Endodermal cell (in vitro differentiated cells): ENCODE measurements at regions not wholly inside any gene's neighbourhood (a gene's known extent, or its start where the extent isn't known, plus 50 kb on each side); places are given as distances from the start of the nearest gene placed in this dataset.

ENCODE experiments used
- DNase-seq: peaks from one replicate; pipeline ENCODE4 v3.0.0-alpha.2; 2017
- H3K27ac ChIP-seq: 2 replicates; pipeline ENCODE4 v1.5.1; 2013; ENCODE audit warnings: mild to moderate bottlenecking, low read depth, low read length, moderate library complexity
- H3K27me3 ChIP-seq: 2 replicates; pipeline ENCODE4 v1.6.1; 2013; ENCODE audit warnings: mild to moderate bottlenecking, low read length, moderate library complexity; ENCODE audit not compliant: insufficient read depth, control insufficient read depth, poor library complexity, severe bottlenecking
- H3K36me3 ChIP-seq: 2 replicates; pipeline ENCODE4 v1.7.0; 2013; ENCODE audit warnings: mild to moderate bottlenecking, low read length, moderate library complexity; ENCODE audit not compliant: control insufficient read depth, insufficient read depth
- H3K4me1 ChIP-seq: one replicate; pipeline ENCODE4 v1.7.0; 2013; ENCODE audit warnings: low read length; ENCODE audit not compliant: control insufficient read depth, insufficient read depth
- H3K4me3 ChIP-seq: 2 replicates; pipeline ENCODE4 v1.5.1; 2013; ENCODE audit warnings: mild to moderate bottlenecking, low read length, moderate library complexity
- H3K9ac ChIP-seq: 2 replicates; pipeline ENCODE4 v1.6.1; 2013; ENCODE audit warnings: mild to moderate bottlenecking, low read length, moderate library complexity; ENCODE audit not compliant: poor library complexity, severe bottlenecking; ENCODE audit errors: extremely low read depth
- H3K9me3 ChIP-seq: 2 replicates; pipeline ENCODE4 v1.6.1; 2013; ENCODE audit warnings: mild to moderate bottlenecking, low read length, moderate library complexity; ENCODE audit not compliant: control insufficient read depth
- H3K27ac Mint-ChIP-seq: 2 replicates; pipeline ENCODE4 v1.8.0; 2020; ENCODE audit warnings: mixed read lengths
- H3K27me3 Mint-ChIP-seq: 2 replicates; pipeline ENCODE4 v1.8.0; 2021; ENCODE audit warnings: mild to moderate bottlenecking, mixed read lengths; ENCODE audit not compliant: insufficient read depth
- H3K36me3 Mint-ChIP-seq: 2 replicates; pipeline ENCODE4 v1.8.0; 2020; ENCODE audit warnings: low read depth, mixed read lengths
- H3K4me1 Mint-ChIP-seq: 2 replicates; pipeline ENCODE4 v1.8.0; 2020; ENCODE audit warnings: mixed read lengths
- H3K4me3 Mint-ChIP-seq: 2 replicates; pipeline ENCODE4 v1.8.0; 2020; ENCODE audit warnings: mild to moderate bottlenecking, moderate library complexity, mixed read lengths
- H3K9me3 Mint-ChIP-seq: 2 replicates; pipeline ENCODE4 v1.8.0; 2020; ENCODE audit warnings: mild to moderate bottlenecking, mixed read lengths
- CTCF ChIP-seq: fragments of 200-600 bp; sonication (generic); conservative IDR thresholded peaks from 2 replicates; pipeline ENCODE4 v1.5.0; 2021; ENCODE audit warnings: antibody characterized with exemption, mild to moderate bottlenecking
- WGBS, 2 experiments: methylation state at CpG; one replicate each; pipeline versions ENCODE4 v1.1.5 to v1.1.7; 2013; ENCODE audit warnings: missing lambda C conversion rate in 2 of 2, mixed read lengths in 1 of 2; ENCODE audit not compliant: insufficient coverage in 1 of 2, insufficient read length in 1 of 2; 5-methylcytosine and 5-hydroxymethylcytosine counted together

GRCh38 chr9:108297073-108297472 is 558.7 kb downstream of the ACTL7B start:
- Histone ChIP-seq H3K4me1 (peaks cover 3% of the 10 kb centered on the region), H3K27me3 (no peaks in the 10 kb centered on the region), H3K36me3 (no peaks in the 10 kb centered on the region), H3K27ac (no peak overlapping the region), H3K4me3 (no peak overlapping the region), H3K9me3 (peaks cover 6% of the 10 kb centered on the region), H3K9ac (no peak overlapping the region)
- H3K9me3 Mint-ChIP-seq: peaks cover 6% of the 10 kb centered on the region
- H3K27me3 Mint-ChIP-seq: no peaks in the 10 kb centered on the region
- 92 to 95% methylated on average over 2 to 4 of the region's 4 CpGs for WGBS, 2 experiments
- no peak for TF ChIP-seq CTCF
- peaks cover 23% of the 10 kb centered on the region for H3K4me1 Mint-ChIP-seq
- no peak for DNase-seq
- no peak overlapping the region for H3K4me3 Mint-ChIP-seq
- no peak overlapping the region for H3K27ac Mint-ChIP-seq
- no peaks in the 10 kb centered on the region for H3K36me3 Mint-ChIP-seq

DNA sequence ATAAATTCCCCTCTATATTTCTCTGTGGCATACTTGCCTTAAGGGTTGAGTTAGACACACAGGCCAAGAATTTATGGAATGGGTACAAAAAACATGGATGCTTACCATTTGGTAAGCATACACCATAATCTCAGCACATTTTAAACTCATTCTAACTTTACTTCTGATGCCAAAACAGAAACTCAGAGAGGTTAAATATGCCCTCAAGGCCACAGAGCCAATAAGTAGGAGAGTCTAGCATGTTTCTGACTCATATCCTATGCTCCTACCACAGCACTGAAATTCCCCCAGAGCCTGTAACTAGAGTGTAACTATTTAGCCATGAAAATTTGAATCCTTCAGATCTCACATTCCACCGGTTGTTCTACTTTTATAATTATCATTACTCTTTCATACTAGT is 559.7 kb downstream of the ACTL7B start:
- Histone ChIP-seq H3K27ac (no peak overlapping the region), H3K4me3 (no peak overlapping the region), H3K4me1 (peaks cover 3% of the 10 kb centered on the region), H3K36me3 (no peaks in the 10 kb centered on the region), H3K9ac (no peak overlapping the region), H3K9me3 (peaks cover 6% of the 10 kb centered on the region), H3K27me3 (no peaks in the 10 kb centered on the region)
- H3K27ac Mint-ChIP-seq: no peak overlapping the region
- no peak for TF ChIP-seq CTCF
- H3K36me3 Mint-ChIP-seq: no peaks in the 10 kb centered on the region
- H3K9me3 Mint-ChIP-seq: peaks cover 6% of the 10 kb centered on the region
- H3K4me3 Mint-ChIP-seq: no peak overlapping the region
- peaks cover 23% of the 10 kb centered on the region for H3K4me1 Mint-ChIP-seq
- 100% methylated on average over 1 of the region's 1 CpG; no CpG with 5 or more reads in 1 of the 2 experiments for WGBS, 2 experiments
- DNase-seq: no peak
- H3K27me3 Mint-ChIP-seq: no peaks in the 10 kb centered on the region

DNA sequence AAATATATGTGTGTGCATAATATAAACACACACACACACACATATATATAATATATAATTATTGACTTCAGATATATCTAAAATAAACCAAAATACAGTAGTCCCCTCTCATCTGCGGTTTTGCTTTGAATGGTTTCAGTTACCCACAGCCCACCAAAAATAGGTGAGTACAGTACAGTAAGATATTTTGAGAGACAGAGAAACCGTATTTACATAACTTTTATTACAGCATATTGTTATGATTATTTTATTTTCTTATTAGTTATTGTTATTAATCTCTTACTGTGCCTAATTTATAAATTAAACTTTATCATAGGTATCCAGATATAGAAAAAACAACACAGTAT is 564.2 kb downstream of the ACTL7B start:
- Mint-ChIP-seq H3K27me3 (no peaks in the 10 kb centered on the region), H3K9me3 (no peaks in the 10 kb centered on the region), H3K4me1 (peaks cover 15% of the 10 kb centered on the region), H3K36me3 (no peaks in the 10 kb centered on the region), H3K27ac (no peak overlapping the region), H3K4me3 (no peak overlapping the region)
- Histone ChIP-seq H3K27me3 (no peaks in the 10 kb centered on the region), H3K4me3 (no peak overlapping the region), H3K9ac (no peak overlapping the region), H3K9me3 (no peaks in the 10 kb centered on the region), H3K36me3 (no peaks in the 10 kb centered on the region), H3K4me1 (peaks cover 3% of the 10 kb centered on the region), H3K27ac (no peak overlapping the region)
- no peak for DNase-seq
- whole genome bisulfite sequencing, 2 experiments: 100% methylated on average over 1 of the region's 2 CpGs; no CpG with 5 or more reads in 1 of the 2 experiments
- no peak for TF ChIP-seq CTCF
